DMS 273 (cell line): ENCODE measurements at regions not wholly inside any gene's neighbourhood (a gene's known extent, or its start where the extent isn't known, plus 50 kb on each side); places are given as distances from the start of the nearest gene placed in this dataset.
"Not testable (repeated sequence)": the region's sequence is repeated elsewhere in the genome, so short reads cannot be mapped to it uniquely, and the experiment has no call there.

ENCODE experiments used
- DNase-seq: peaks from one replicate; lab custom pipeline; 2025; ENCODE audit not compliant: unreplicated experiment; lab: John Stamatoyannopoulos, UW

- DNase-seq = no peak
Measured at GRCh38 chr18:46179306-46179705, 75.1 kb downstream of the HAUS1 start.

- no peak for DNase-seq
Measured at GRCh38 chr18:46182633-46183358, 78.6 kb downstream of the HAUS1 start.

- not testable (repeated sequence) for DNase-seq
Measured at GRCh38 chr18:46184296-46184695, 80.1 kb downstream of the HAUS1 start.

DNA sequence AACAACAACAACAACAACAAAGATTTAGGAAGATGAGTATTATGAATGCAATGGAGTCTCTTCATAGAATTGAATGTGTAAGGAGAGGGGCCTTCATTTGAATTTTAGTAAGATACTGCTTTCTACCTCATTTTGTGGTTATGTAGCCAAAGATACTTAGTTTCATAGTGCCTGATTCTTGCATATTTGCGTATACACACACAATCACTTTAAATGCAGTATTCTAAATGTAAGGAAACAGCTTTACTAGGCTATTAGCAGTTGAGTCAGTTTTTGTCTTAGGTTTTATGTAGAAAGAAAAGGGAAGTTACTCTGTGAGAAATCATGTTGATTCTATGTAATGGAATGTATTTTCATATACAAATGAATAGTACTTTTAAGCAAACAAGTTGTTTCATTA, 80.5 kb downstream of the HAUS1 start:
- DNase-seq = no peak

- DNase-seq = no peak
Measured at GRCh38 chr18:46190667-46191066, 86.5 kb downstream of the HAUS1 start.

GRCh38 chr18:46196627-46197243, 92.5 kb downstream of the HAUS1 start:
- no peak for DNase-seq

DNA sequence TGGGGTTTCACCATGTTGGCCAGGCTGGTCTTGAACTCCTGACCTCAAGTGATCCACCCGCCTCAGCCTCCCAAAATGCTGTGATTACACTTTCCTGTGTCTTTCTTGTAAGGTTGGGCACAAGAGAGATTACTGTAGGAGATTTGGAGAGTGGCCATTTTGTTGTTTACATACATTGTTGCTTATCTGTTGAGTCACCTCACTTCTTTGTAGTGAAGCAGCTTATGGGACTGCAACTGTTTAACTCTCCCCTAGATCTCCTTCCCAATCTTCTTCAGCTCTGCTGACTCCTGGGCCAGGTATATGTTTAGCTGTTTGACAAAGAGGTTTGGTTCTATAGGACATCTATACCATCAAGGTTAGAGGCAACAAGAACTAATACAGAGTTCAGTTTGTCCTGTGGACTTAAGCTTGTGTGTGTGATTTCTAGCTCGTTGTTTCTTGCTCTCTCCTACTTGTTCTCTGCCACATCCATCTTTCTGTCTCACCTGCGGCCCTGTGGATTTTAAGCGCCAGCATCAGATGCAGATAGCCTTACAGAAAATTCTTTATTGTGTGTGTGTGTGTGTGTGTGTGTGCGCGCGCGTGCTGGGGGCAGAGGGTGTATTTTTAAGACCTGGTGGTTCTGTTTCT, 95.4 kb downstream of the HAUS1 start:
- no peak for DNase-seq

- DNase-seq = not testable (repeated sequence)
Measured at GRCh38 chr18:46200178-46201055, 96.2 kb downstream of the HAUS1 start.

DNA sequence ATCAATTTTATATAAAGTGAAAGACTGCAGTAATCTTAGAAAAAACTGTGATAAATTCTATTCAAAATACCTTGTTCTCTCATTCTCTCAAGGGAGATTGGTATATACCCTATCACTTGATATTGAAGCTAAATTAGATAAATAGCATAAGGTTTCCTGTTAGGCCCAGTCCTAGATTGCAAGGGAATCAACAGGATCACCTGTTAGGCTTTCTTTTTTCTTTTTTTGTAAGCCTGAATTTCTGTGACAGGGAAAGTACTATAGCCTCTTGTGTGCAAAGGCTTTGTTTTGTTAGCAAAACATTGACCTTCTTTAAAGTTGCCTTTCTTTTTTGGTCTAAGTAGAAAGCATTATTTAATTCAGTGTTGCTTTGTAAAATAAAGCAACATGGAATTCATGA, 100.0 kb downstream of the HAUS1 start:
- DNase-seq = no peak

DNA sequence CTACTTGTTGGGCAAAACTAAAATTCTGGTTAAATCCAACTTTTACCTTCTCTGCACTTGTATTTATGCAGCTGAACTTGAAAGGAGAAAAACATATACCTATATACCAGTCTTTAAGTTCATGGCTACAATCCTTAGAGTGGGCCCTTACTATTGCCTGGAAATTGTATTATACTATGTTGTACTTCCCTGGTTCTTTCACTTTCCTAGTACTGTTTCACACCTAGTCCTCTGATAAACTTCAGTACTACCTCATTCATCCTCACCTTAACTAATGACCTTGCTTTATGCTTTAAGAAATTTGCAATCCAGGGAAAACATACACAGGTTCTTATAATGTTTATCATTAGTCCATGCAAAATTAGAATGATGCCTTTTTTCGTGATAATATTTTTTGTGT, 103.8 kb downstream of the HAUS1 start:
- no peak for DNase-seq

GRCh38 chr18:46209161-46209560, 105.0 kb downstream of the HAUS1 start:
- DNase-seq = no peak

GRCh38 chr18:46211816-46212215, 107.6 kb downstream of the HAUS1 start:
- DNase-seq = no peak

DNA sequence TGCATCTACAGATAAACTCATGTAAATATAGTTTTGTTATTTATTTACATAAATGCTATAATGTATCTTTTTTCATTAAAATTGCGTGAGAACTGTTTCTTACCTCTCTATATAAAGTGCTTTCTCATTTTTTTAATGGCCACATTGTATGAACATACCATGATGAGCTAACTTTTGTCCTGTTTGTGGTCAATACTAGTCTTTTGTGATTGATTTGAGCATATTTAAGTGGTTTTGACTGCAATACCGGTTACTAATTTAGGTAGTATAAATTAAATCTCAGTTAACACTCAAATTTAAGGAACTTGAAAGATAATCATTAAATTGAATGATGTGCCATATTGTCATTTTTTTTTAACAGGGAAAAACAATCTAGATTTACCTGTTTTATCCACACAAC, 108.2 kb downstream of the HAUS1 start:
- no peak for DNase-seq

GRCh38 chr18:46213295-46213694, 109.1 kb downstream of the HAUS1 start:
- DNase-seq = peak; percentile 21

GRCh38 chr18:46214435-46214834, 110.2 kb downstream of the HAUS1 start:
- DNase-seq = no peak

- DNase-seq = no peak
Measured at GRCh38 chr18:46215902-46216723, 111.9 kb downstream of the HAUS1 start.

DNA sequence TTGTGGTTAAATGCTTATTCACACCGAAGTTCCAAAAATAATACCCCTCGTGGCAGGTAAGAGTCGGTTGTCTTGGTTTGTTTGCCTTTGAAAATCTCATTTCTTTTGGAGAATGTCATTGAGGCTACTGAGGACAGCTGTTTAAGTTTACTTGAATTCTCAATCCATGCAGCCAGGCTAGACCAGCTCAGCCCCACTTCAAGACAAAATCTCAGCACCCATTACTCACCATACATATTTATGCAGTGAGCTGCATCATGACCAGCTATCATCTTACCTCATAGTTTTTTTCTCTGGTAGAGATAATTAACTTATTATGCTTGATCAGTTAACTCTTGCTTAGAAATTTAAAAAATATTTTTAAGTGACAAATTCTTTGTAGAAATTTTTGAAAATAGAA, 115.9 kb downstream of the HAUS1 start:
- DNase-seq = peak; percentile 9

- DNase-seq = no peak
Measured at GRCh38 chr18:46222093-46222492, 117.9 kb downstream of the HAUS1 start.

DNA sequence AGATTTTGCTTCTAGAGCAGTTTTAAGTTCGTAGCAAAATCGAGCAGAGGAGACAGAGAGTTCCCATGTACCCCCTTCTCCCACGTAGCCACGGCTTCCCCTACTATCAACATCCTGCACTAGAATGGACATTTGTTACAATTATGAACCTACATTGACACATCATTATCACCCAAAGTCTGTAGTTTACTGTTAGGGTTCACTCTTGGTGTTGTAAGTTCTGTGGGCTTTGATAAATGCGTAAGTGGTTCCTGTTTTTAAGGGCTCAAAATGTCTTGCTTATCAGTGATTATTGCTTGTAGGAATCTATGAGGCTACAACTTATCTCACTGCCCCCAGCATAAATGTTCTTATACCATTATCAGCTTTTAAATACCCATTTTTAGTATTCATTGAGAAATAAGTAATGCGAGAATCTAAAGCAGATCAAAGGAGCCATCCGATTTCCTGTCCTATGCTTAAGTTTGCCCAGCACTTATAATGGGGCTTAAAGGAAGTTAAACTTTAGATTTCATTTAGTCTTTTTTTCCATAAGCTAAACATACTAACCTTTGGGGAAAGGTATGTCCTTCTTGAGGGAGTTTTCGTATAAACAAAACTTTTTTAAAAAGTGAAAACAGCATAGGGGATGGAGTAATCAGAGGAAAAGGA, 118.7 kb downstream of the HAUS1 start:
- no peak for DNase-seq

- DNase-seq = no peak
Measured at GRCh38 chr18:46224181-46224775, 120.1 kb downstream of the HAUS1 start.
